Sigmoid colon (tissue), 4 donors: ENCODE measurements at regions not wholly inside any gene's neighbourhood (a gene's known extent, or its start where the extent isn't known, plus 50 kb on each side); places are given as distances from the start of the nearest gene placed in this dataset.

ENCODE experiments used
- CTCF ChIP-seq, 4 experiments: fragments of 450-650 bp in 3 of 4; fragments of 200-600 bp in 1 of 4; IDR thresholded peaks; one replicate each; pipeline ENCODE4 v1.5.1; 2016 to 2019; ENCODE audit warnings: antibody characterized with exemption in 4 of 4, mild to moderate bottlenecking in 3 of 4, moderate library complexity in 2 of 4
- EP300 ChIP-seq, 4 donors: sonication (generic); formaldehyde crosslinking; IDR thresholded peaks; one replicate each; pipeline ENCODE4 v1.6.1; 2017; ENCODE audit warnings: antibody characterized with exemption in 4 of 4
- POLR2A ChIP-seq, 2 donors: fragments of 450-650 bp; IDR thresholded peaks; one replicate each; pipeline ENCODE4 v1.6.1; 2016; ENCODE audit warnings: antibody characterized with exemption in 2 of 2, mild to moderate bottlenecking in 2 of 2, moderate library complexity in 2 of 2

DNA sequence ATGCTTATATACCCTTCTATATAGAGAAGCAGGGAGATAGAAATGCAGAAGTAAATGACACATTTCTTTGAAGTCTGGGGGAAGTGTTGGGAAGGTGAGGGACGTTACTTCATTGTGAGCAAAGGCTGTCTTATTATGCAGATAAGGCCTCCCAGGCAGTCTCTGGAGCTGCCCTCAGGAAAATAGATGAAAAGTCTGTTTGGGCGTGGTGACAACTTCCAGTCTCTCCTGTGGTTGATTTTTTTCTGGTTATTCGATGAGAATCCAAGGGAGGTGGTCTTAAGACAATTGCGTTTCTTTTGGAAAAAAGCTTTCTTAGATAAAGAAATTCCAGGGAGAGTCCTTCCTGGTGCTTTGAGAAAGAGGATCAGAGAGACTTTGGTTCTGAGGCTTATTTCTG, 84.0 kb downstream of the NEUROD6 start:
- TF ChIP-seq CTCF (IDR thresholded peaks at IDR 0.05): no peak
- no peak for TF ChIP-seq POLR2A (IDR thresholded peaks at IDR 0.05)
- no peak for TF ChIP-seq EP300 (IDR thresholded peaks at IDR 0.05)
